ENCODE measurements at regions not wholly inside any gene's neighbourhood (a gene's known extent, or its start where the extent isn't known, plus 50 kb on each side); places are given as distances from the start of the nearest gene placed in this dataset.
A peak's percentile ranks its signal among the peaks of the same experiment; 100 is the strongest.

DNA sequence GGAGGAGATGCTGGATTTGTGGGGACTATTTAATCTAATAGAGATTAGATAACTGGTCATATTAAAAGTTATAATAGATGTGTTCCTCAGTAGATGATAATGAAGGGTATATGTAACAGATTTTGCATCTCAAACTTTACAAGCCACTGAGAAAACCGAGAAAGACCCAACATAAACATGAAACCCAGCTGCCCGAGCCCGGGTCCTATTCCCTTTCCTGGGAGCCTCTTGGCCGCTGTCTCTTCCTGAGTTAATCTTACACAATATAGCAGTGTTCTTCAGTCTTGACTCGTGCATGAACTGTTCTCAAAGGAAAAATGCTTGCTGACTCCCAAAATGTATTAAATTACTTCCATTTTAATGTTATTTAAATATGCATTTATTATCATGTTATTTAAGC, 94.5 kb downstream of the COPS8 start:
- TF ChIP-seq, protein P1, sequence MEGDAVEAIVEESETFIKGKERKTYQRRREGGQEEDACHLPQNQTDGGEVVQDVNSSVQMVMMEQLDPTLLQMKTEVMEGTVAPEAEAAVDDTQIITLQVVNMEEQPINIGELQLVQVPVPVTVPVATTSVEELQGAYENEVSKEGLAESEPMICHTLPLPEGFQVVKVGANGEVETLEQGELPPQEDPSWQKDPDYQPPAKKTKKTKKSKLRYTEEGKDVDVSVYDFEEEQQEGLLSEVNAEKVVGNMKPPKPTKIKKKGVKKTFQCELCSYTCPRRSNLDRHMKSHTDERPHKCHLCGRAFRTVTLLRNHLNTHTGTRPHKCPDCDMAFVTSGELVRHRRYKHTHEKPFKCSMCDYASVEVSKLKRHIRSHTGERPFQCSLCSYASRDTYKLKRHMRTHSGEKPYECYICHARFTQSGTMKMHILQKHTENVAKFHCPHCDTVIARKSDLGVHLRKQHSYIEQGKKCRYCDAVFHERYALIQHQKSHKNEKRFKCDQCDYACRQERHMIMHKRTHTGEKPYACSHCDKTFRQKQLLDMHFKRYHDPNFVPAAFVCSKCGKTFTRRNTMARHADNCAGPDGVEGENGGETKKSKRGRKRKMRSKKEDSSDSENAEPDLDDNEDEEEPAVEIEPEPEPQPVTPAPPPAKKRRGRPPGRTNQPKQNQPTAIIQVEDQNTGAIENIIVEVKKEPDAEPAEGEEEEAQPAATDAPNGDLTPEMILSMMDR (IDR thresholded peaks at IDR 0.05) = no peak
- TF ChIP-seq POLR2A (IDR thresholded peaks at IDR 0.05) (no peak), POLR2AphosphoS5 (IDR thresholded peaks at IDR 0.05) (no peak), EP300 (IDR thresholded peaks at IDR 0.05) (no peak)
- H3K9me3 ChIP-seq = no peaks in the 10 kb centered on the region
- no peak overlapping the region for H3K27ac ChIP-seq
- WGBS, 5 donors = 69 to 79% (median 71%) methylated on average over 5 of the region's 5 CpGs
- peaks cover 0 to 5% (median 0%) of the 10 kb centered on the region in 3 donors for H3K27me3 ChIP-seq
- no peak overlapping the region for H3K4me3 ChIP-seq
- no peak for DNase-seq
- H3K36me3 ChIP-seq = no peaks in the 10 kb centered on the region
- intact Hi-C loops (cut with DNase I; ENCODE audit: low total_unique reads) = no loop called here
- H3K4me1 ChIP-seq = no peaks in the 10 kb centered on the region

DNA sequence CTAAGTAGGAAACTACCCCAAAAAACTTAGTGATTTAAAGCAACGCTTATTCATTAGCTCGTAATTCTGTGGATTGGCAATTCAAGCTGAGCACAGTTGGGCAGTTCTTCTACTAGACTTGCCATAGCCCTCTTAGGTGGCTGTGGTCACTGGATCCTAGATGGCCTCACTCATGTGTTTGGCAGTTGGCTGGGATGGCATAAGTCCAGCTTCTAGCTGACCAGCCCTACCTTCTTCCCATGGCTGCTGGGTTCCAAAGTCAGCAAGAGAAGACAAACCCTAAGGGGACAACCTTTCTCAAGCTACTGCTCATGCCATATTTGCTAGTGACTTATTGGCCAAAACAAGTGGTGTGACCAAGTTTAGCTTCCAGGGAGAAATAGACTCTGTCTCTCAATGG, 95.3 kb downstream of the COPS8 start:
- no peak for DNase-seq
- 89 to 100% (median 94%) methylated on average over 2 of the region's 2 CpGs for WGBS, 5 donors

DNA sequence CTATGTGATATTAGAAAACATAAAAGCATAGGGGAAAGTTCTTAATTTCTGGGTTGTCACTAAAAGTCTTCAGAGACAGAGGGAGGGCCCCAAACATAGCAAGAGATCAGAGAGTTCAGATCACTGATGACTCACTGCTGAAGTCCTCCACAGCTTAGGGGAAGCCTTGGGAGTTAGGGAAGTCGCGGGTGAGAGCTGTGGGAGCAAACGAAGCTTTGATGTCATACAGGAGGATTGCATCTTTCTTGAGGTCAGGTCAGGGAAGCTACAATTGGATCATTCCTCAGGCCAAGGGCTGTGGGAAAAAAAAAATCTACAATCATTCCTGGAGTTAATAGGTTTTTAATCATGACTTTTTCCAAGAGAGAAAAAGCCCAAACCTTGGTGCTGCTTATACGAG, 96.2 kb downstream of the COPS8 start:
- Histone ChIP-seq H3K4me1 (no peaks in the 10 kb centered on the region), H3K27ac (peak overlapping the region in 4 of 5 donors; percentile 30 to 62 (median 58)), H3K4me3 (no peak overlapping the region), H3K36me3 (no peaks in the 10 kb centered on the region), H3K9me3 (no peaks in the 10 kb centered on the region), H3K27me3 (peaks cover 0 to 5% (median 0%) of the 10 kb centered on the region in 3 donors)
- TF ChIP-seq POLR2AphosphoS5 (IDR thresholded peaks at IDR 0.05) (no peak), POLR2A (IDR thresholded peaks at IDR 0.05) (no peak), EP300 (IDR thresholded peaks at IDR 0.05) (no peak)
- TF ChIP-seq, protein P1 (IDR thresholded peaks at IDR 0.05) = no peak
- no peak for DNase-seq
- intact Hi-C loops (cut with DNase I; ENCODE audit: low total_unique reads) = no loop called here
- 54 to 65% (median 62%) methylated on average over 4 of the region's 4 CpGs for WGBS, 5 donors

More for the DNA sequence above, 95.3 kb downstream of the COPS8 start:
- Histone ChIP-seq H3K27ac (peak overlapping the region in 2 of 5 donors; percentile 30 to 62), H3K27me3 (peaks cover 0 to 5% (median 0%) of the 10 kb centered on the region in 3 donors), H3K36me3 (no peaks in the 10 kb centered on the region), H3K9me3 (no peaks in the 10 kb centered on the region), H3K4me1 (no peaks in the 10 kb centered on the region), H3K4me3 (no peak overlapping the region)
- TF ChIP-seq EP300 (IDR thresholded peaks at IDR 0.05) (no peak), POLR2A (IDR thresholded peaks at IDR 0.05) (no peak), POLR2AphosphoS5 (IDR thresholded peaks at IDR 0.05) (no peak)
- TF ChIP-seq, protein P1 (IDR thresholded peaks at IDR 0.05) = no peak
- intact Hi-C loops (cut with DNase I; ENCODE audit: low total_unique reads) = no loop called here

DNA sequence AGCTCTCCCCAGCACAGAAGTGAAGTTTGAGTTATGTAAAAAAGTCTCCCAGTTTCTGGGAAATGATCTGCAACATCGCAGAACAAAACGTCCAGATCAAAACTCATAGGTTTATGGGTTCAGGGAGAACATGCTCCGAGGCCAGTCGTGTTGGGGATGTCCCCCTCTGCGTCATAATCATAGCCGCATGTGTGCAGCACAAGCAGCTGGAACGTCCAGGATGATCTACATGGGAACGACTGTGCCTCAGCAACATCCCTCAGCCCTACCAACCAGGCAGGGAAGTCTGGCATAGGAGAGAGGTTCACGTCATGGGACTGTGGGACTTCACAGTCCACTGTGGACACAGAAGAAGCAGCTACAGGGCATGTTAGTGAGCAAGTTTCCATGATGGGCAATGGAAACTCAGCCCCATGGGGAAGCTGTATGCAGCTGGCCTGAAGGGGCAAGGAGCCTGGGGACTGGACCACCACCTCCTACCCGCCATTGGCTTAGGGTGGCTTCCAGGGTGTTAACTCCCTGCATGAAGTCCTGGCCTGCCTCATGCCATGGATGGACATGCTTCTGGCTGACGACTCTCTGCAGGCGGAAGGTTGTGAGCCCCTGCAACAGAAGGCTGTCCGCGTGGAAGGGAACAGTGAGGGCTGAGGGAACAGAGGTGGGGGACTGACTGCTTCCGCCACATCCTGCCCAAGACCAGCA, 96.9 kb downstream of the COPS8 start:
- WGBS, 5 donors = 73 to 86% (median 83%) methylated on average over 15 of the region's 15 CpGs
- Histone ChIP-seq H3K36me3 (no peaks in the 10 kb centered on the region), H3K27me3 (peaks cover 0 to 5% (median 0%) of the 10 kb centered on the region in 3 donors), H3K27ac (peak overlapping the region; percentile 4 to 62 (median 56)), H3K4me3 (no peak overlapping the region), H3K4me1 (no peaks in the 10 kb centered on the region), H3K9me3 (no peaks in the 10 kb centered on the region)
- no peak for TF ChIP-seq POLR2A (IDR thresholded peaks at IDR 0.05)
- TF ChIP-seq EP300 (IDR thresholded peaks at IDR 0.05) = no peak
- TF ChIP-seq, protein P1 (IDR thresholded peaks at IDR 0.05) = no peak
- TF ChIP-seq POLR2AphosphoS5 (IDR thresholded peaks at IDR 0.05) = no peak
- no peak for DNase-seq
- intact Hi-C loops (cut with DNase I; ENCODE audit: low total_unique reads) = no loop called here

Measured in stomach (tissue), 8 donors.